ENCODE measurements at regions not wholly inside any gene's neighbourhood (a gene's known extent, or its start where the extent isn't known, plus 50 kb on each side); places are given as distances from the start of the nearest gene placed in this dataset.

DNA sequence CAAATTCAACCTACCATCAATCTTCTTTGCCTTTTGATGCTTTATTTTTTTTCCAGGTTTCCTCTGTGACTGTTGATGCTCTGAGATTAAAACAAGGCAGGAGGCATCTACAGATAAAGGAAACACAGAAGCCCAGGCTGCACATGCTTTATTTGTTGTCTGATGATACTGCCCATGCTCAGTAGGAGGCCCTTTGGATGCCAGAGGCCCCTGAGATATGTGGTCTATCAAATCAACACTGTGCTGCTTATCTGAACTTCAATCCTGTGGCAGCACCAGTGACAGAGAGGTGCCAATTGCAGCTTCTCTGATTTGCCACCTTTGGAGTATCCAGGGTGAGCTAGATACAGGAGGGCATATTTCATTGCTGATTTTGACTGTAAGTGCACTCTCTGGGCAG lies 571.3 kb upstream of the TBX3 start:
- TF ChIP-seq CTCF (IDR thresholded peaks at IDR 0.05; ENCODE audit: low read depth, low read length), result no peak
- no peak for DNase-seq (ENCODE audit: low read depth, low spot score)
- H3K4me3 ChIP-seq (ENCODE audit: low read depth, low read length), result no peak overlapping the region
- in situ Hi-C loops (cut with HindIII; ENCODE audit: low sequenced_read_pairs), result no loop called here

DNA sequence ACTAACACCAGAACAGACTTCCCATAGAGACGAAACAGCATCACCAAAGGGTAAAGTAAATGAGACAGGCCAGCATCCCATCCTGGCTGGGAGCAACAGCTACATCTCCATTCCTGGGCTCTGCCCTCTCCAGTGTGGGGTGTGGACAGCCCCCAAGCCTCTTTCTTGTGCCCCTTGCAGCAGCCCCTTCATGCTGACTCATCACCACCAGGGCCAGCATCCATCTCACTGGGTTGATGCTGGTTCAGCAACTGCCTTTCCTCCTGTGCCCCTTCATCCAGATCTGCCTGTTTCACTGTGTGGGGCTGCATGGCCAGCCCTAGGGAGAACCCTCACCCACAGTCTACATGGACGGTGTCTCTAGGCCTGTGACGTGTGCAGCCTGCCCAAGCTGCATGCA lies 569.1 kb upstream of the TBX3 start:
- in situ Hi-C loops (cut with HindIII; ENCODE audit: low sequenced_read_pairs), result no loop called here

DNA sequence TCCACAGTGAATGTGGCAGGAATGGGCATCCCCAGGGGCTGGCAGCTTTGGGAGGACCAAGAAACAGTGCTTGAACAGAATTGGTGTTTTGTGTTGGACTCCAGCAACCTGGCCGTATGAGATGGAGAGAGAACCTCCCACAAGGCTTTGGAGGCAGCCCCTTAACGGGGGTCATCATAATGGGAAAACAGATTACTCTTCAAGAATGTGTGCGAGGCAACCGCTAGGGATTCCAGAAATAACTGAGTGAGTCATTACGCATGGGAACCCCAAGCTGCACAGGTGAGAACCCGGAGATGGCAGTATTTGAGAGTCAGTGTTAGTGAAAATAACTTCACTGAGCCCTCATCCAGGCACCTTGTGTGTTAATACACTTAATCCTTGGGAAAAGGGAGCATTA lies 567.8 kb upstream of the TBX3 start:
- no peak overlapping the region for H3K4me3 ChIP-seq (ENCODE audit: low read depth, low read length)
- TF ChIP-seq CTCF (IDR thresholded peaks at IDR 0.05; ENCODE audit: low read depth, low read length), result no peak
- no peak for DNase-seq (ENCODE audit: low read depth, low spot score)
- in situ Hi-C loops (cut with HindIII; ENCODE audit: low sequenced_read_pairs), result no loop called here

More for the DNA sequence above, 569.1 kb upstream of the TBX3 start:
- TF ChIP-seq CTCF (IDR thresholded peaks at IDR 0.05; ENCODE audit: low read depth, low read length), result no peak
- no peak overlapping the region for H3K4me3 ChIP-seq (ENCODE audit: low read depth, low read length)
- DNase-seq (ENCODE audit: low read depth, low spot score), result no peak

GRCh38 chr12:115249671-115250278 lies 565.8 kb upstream of the TBX3 start:
- H3K4me3 ChIP-seq (ENCODE audit: low read depth, low read length), result no peak overlapping the region
- TF ChIP-seq CTCF (IDR thresholded peaks at IDR 0.05; ENCODE audit: low read depth, low read length), result no peak
- in situ Hi-C loops (cut with HindIII; ENCODE audit: low sequenced_read_pairs), result no loop called here
- no peak for DNase-seq (ENCODE audit: low read depth, low spot score)

GRCh38 chr12:115245020-115245419 lies 561.0 kb upstream of the TBX3 start:
- no peak overlapping the region for H3K4me3 ChIP-seq (ENCODE audit: low read depth, low read length)
- no peak for TF ChIP-seq CTCF (IDR thresholded peaks at IDR 0.05; ENCODE audit: low read depth, low read length)
- in situ Hi-C loops (cut with HindIII; ENCODE audit: low sequenced_read_pairs), result no loop called here
- no peak for DNase-seq (ENCODE audit: low read depth, low spot score)

DNA sequence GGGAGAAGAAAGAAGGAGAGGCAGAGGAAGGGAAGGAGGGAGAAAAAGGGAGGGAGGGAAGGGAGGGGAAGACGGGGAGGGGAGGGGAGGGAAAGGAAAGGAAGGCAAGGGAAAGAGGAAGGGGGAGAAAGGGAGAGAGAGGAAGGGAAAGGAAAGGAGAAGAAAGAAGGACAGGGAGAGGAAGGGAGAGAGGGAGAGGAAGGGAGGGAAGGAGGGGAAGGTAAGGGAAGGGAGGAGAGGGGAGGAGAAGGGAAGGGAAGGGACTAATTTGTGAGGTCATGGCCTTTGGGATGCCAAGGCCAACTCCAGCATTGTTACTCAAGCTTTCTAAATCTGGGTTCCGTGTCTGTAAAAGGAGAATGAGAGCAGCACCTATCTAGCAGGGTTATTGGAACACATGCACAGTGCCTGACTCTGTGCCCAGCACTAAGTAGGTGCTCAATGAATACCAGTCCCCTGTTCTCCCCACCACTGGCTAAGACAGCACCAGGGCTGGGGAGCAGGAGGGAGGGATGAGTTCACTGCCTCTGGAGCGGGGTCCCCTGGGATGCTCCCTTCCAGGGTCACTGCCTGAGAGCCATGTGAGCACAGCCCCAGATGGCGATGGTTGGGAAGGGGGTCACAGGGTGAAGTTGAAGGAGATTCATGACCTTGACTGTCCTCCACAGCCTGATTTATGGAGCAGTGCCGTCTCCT lies 560.1 kb upstream of the TBX3 start:
- TF ChIP-seq CTCF (IDR thresholded peaks at IDR 0.05; ENCODE audit: low read depth, low read length), result no peak
- DNase-seq (ENCODE audit: low read depth, low spot score), result no peak
- H3K4me3 ChIP-seq (ENCODE audit: low read depth, low read length), result no peak overlapping the region
- in situ Hi-C loops (cut with HindIII; ENCODE audit: low sequenced_read_pairs), result no loop called here

All from astrocyte of the spinal cord (primary cell).